ENCODE measurements at regions not wholly inside any gene's neighbourhood (a gene's known extent, or its start where the extent isn't known, plus 50 kb on each side); places are given as distances from the start of the nearest gene placed in this dataset.
"Not testable (repeated sequence)": the region's sequence is repeated elsewhere in the genome, so short reads cannot be mapped to it uniquely, and the experiment has no call there.

DNA sequence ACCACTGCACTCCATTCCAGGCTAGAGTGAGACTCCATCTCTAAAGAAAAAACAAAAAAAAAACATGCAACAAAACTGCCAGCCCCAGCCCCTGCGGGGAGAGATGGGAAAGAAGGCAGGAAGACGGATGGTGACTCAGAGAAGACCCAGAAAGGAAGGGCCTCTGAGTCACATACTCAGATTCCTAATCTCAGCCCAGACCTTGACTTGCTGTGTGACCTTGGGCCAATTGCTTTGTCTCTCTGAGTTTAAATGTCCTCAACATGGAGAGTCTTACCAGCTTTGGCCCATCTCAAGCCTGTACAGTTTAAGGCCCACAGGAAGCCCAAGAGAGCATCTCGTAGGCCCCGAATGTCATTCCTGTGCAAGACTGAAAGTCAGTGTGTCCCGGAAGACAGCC lies 86.5 kb upstream of the LHX1 start:
- no peak for DNase-seq

DNA sequence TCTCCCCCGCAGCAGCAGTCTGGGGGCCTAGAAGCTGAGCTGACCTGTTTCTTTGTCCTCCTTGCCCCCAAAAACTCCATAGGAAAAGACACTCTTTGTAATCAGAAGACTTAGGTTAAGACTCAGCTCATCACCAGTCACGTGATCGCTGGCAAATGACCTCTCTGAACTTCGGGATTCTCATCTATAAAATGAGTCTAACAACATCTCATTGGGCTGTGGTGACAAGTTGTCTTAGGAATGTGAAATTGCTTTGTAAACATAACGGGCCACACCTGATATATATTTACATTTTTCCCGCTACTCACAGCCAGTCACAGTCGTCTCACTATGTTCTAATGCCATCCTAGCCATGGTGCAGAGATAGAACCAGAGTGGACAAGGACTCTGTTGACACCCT lies 86.0 kb upstream of the LHX1 start:
- no peak for DNase-seq

DNA sequence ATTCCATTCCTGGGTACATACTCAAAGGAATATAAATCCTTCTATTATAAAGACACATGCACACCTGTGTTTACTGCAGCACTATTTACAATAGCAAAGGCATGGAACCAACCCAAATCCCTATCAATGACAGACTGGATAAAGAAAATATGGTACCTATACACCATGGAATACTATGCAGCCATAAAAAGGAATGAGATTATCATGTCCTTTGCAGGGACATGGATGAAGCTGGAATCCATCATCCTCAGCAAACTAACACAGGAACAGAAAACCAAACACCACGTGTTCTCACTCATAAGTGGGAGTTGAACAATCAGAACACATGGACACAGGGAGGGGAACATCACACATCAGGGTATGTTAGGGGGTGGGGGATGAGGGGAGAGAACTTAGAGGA lies 84.8 kb upstream of the LHX1 start:
- DNase-seq, result not testable (repeated sequence)

DNA sequence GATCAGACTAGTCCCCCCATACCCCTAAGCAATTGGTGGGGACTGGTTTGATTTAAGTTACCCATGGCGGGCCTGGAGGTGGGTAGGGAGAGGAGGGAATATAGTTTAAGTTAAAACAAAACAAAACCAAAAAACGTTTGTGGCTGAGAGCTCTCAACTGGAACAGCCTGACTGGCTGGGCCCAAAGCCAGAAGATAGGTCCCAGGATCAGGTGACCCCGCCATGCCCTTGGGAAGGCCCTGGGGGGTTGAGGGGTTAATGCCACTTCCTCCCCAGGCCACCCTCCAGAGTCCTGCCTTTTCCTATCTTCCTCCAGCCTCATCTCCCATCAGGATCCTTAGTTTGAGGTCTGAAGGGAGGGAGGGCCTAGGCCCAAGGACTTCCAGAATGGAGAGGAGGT lies 82.3 kb upstream of the LHX1 start:
- no peak for DNase-seq

DNA sequence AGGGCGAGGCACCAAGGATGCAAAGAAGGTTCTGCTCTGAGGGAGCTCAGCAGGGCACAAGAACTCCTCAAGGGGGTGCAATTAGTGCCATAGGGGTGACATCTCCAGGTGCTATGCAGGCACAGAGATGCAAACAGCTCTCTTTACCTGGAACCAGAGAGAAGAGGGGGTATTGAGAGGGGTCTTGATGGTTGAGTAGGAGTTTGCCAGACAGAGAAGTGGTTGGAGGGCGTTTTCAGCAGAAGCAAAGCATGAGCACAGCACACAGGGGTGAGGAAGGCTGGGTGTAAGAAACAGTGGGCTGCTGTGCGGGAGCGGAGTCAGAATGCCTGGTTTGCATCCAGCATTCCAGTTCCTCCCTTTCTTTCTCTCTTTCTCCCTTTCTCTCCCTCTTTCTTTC lies 81.8 kb upstream of the LHX1 start:
- DNase-seq, result no peak

DNA sequence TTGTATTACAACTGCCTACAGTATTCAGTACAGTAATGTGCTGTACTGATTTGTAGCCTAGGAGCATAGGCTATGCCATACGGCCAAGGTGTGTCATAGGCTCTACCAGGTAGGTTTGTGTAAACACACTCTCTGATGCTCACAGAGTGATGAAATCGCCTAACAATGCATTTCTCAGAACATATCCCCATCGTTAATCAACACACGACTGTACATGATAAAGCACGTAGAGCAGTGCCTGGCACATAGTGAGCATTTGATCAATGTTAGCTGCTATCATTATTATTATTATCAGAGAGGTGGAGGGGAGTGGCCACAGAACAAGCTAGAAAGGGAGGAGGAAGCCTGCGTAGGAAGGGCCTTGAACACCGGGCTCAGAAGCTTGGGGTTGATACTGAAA lies 81.1 kb upstream of the LHX1 start:
- DNase-seq, result no peak

DNA sequence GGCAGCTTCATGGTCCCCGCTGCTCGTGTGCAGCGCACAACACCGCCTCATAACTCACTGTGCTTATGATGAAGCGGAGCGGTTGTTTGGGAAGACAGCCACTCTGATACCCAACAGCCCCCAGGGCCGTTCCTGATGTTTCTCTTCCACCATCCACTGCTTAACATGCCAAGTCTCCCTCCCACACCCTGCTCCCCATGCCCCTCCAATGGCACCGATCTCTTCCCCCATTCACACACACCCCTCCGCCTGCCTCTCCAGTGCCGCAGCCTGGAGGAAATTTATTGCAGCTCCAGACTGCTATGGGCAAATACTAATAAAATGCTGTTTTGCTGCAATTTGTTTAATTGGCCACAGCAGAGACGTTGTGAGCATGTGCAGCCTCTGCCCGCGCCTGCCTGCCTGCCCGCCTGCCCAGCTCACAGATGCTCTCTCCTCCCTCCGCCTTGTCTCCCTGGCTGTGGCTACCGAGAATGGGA lies 80.3 kb upstream of the LHX1 start:
- no peak for DNase-seq

DNA sequence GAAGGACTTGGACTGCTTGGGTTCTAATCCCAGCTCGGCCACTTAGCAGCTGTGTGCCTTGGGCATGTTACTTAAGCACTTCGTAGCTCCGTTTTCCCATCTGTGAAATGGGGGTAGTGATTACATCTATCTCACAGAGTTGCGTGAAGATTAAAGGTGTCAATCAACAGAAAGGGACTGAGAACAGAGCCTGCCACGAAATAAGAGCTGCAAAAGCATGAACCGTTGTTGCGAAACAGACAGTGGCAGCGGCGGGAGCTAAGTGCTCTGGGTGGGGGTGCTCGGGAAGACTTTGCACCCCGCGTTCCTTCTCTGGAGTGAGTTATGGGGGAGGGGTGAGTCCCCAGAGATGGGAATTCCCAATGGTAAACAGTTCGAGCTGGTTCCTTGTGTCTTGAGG lies 79.6 kb upstream of the LHX1 start:
- no peak for DNase-seq

DNA sequence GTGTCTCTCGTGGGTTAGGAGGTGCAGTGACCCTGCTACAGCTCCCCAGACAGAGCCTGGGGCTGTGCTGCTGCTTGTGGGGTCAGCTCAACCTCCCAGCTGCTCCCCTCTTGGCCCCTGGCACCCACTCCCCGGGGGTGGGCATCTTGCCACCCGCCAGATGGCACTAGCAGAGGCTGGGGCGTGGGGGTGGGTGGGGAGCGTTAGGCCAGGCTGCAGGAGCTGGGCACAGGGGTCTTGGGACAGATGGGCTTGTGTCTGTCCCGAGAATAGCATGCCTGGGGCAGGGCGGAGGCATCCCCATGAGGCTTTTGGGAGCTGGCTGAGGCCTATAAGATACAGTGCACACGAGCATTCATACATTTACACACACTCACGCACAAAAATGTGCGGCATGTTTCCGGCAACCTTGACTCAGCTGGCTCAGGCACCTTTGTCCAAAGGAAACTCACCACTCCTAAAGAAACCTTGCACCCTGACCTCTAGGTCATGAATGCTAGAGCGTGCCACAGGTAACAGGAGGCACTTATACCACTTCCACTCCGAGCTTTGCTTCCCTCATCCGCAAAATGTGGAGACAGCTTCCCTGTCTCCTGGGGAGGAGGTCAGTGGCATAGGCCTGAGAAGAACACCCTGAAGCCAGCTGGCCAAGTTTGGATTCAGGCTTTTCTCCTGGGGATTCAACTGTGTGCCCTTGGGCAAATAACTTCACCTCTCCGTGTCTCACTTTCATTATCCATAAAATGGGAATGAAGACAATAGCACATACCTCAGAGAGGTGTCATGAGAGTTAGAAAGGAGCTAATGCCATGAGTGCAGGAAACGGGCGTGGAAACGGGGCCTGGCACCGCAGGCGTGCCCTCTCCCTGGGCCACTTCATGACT lies 78.9 kb upstream of the LHX1 start:
- no peak for DNase-seq

DNA sequence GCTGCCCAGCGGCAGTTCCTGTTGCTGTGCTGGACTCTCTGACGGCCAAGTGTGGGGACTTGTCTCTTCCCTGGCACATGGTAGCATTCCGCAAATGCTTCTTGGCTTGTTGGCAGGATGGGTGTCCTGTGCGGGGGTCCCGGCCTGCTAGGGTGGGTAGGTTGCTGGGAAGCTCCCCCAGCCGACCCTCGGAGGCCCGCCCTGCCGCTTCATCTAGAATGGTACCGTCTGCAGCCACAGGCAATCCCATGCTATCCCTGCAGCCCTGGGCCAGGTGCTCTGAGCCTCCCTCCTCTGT lies 78.3 kb upstream of the LHX1 start:
- no peak for DNase-seq

DNA sequence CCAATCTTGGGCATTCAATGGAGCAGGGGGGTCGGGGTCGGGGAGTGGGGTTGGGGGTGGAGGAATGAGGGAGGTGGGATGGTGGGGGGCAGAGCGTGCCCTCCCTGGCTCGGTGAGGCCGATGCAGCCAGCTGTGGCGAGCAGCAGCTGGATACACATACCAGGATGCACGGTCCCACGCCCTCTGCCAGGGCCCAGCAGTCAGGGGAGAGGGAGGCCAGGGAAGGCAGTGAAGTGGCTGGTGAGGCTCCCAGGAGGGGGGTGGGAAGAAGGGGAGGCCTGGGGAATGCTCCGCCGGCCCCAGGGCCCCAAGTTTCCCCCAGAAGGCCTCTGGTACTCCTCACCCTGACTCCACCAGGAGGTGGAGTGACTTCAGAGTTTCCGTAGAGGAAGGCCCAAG lies 77.6 kb upstream of the LHX1 start:
- DNase-seq, result no peak

DNA sequence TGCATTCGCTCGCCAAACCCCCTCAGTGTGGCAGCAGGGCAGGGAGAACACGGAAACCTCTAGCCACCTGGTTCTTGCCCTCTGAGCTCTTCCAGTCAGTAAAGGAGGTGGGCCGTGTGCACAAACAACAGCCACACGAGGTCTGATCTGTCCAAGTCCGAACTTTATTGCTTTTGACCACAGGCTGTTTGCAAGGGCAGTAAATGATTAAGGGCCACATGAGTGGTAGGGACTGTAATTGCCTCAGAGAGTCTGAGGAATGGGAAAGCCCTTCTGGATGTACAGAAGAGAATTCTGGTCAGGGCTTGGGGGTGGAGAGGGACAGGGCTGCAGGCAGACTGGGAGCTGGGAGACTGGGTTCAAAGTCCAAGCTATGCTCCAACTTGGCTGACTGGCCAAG lies 75.7 kb upstream of the LHX1 start:
- no peak for DNase-seq

DNA sequence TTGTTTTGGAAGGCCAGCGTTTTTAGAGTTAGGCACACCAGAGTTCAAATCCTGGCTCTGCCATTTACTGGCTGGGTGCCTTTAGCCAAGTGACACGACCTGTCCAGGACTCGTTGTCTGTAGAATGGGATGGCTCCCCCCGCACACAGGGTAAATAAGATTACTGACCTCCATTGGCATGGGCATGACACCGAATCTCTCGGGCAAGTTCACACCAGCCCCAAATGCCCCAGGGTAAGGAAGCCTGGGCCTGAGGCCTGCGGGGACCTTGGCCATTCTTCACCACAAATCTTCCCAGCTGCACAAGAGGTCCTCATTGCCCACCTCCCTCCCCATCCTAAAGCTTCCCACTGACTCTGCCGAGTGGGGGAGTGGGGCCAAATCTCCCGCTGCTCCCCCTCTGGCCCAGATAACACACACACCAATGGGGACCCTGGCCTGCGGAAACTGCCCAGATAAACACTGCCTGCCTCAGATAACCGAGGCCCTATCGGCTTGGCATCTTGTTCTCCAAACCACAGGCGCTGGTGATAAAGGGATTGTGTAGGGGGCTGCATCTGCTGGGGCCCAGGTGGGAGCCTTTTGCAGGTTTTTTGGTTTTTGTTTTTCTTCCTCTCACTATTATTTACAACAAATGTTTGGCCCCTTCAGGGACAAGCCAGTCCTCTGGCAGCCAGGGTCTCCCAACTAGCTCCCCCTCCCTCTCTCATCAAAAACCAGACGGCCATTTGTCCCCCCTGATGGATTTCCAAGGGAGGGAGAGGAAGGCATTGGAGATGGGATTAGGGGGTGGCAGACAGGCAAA lies 75.0 kb upstream of the LHX1 start:
- DNase-seq, result no peak

DNA sequence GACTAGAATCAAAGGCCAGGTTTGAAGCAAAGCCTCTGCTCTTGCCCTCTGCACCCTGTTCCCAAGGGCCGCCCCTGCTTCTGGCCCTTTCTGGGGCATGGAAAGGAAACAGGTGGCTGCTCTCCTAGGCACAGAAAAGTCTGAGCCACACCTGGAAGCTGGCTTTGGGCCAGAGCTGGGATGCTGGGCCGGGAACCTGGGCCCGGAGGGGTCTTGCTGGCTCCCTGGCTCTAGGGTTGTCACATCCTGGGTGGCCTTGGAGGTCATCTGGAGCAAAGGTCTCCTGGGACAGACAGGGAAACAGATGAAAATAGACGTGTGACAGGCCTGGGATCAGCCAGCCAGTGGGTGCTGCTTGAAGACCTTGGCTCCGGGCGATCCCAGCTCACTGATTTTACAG lies 74.1 kb upstream of the LHX1 start:
- no peak for DNase-seq

DNA sequence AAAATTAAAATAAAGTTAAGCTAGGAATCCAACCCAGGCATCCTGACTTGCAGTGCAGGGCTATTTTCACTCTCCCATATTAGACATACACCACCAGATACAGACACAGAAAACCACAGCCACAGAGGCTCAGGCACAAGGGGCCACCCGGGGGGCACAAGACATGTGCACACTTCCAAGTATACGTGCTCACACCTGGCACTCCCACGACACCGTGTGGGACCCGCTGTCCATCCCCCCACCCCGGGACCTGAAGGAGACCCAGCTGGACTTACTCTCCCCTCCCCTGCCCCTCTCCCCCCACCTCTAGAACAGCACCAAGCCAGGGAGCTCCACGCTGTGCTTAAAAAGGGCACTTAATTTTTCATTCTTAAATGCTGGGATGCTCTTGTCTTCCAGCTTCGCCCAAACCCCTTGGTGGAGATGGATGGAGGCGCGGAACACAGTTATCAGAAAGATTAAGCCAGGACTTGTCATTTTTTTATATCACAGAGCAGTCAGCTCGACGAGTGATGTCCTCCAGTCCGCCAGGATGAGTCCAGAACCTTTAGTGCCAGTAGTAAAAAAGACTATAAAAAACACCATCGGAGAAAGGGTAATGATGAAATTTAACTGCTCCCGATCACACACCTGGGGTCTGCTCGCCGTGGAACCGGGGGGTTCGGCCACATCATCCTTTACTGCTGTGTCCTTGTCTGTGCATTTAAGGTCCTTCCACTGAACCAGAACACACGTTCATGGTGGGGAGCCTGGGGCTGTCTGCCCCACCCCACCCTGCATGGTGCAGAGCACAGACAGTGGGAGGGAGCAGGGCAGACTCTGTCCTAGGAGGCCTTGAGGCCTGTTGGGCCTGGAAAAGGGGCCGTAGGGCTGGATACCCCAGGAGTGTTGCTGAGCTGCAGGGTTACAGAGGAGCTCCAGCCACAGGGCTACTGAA lies 73.3 kb upstream of the LHX1 start:
- no peak for DNase-seq

DNA sequence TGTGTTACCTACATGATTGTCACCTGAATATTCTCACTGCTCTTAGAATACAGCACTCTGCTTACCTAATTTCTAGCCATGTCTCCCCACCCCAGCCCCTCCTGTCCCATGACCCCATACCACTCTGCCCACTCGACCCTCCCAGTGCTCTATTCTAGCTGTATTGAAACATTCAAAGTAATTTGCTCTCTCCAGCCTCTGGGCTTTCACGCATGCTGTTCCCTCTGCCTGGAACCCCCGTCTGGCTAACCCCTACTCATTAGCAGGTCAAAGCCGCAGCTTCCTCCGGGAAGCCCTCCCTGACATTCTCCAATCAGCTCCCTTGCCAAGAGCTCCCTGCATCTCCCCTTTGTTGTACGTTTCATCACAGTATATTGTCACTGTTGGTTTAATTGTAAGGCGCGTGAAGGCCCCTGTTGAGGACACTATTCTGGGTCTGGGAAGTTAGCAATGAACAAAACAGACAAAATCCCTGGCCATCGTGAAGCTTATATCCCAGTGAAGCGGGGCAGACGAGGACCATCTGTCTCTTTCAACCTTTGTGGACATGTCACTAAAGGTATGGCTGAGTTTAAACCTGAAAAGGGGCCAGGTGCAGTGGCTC lies 72.3 kb upstream of the LHX1 start:
- no peak for DNase-seq

DNA sequence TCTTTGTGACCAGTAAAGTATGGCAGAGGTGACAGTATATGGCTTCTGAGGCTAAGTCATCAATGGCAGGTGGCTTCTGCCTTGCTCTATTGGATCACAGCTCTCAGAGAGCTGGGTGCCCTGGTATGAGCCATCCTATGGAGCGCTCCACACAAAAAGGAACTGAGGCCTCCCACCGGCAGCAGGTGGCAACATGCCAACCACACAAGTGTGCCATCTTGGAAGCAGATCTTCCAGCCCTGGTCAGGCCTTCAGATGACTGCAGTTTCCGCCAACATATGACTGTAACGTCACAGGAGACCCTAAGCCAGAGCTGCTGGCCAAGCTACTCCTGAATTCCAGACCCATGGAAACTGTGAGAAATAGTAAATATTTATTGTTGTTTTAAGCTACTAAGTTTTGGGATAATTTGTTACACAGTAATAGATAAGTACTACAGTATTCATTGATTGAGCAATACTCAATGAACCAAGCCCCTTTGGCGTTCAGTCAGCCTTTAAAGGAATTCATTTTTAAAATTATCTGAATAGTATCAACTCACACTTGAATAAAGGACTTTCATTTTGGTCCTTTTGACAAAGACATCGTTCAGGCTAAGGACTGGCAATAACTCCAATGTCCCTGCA lies 69.4 kb upstream of the LHX1 start:
- no peak for DNase-seq

DNA sequence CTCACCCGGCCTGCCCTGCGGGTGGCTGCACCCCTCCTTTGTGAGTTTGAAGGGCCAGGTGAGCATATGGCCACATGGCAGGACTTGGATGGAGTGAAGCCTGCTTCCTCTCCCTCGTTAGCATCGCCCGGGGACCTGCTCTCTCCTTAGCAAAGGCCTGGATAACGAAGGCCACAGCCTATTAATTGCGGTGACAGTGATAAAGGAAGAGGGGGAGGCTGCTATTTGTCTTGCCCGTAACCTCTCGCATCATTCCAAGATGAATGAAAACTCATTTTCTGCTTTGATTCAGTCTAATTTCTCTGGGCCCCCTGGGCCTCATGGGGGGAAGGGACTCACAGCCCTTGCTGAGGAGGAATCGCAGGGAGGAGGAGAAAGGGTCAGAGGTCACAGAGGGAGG lies 68.5 kb upstream of the LHX1 start:
- DNase-seq, result no peak

DNA sequence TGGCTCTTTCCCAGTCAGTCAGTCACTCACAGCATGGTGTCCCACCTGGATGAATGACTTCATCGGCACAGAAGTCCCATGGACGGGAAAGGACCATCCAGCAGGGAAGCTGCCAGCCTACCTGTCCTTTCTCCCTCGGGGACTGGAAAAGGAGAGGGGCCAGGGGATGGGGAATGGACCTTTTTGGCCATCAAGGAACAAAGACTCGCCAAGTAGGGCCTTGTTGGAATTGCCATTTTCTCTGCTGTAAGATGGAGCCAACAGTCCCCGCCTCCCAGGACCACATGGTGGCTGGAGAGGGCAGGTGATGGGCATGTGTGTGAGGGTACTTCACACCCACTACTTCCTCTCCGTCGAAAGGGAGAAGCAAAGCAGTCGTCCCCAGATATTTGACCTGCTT lies 67.8 kb upstream of the LHX1 start:
- DNase-seq, result no peak

DNA sequence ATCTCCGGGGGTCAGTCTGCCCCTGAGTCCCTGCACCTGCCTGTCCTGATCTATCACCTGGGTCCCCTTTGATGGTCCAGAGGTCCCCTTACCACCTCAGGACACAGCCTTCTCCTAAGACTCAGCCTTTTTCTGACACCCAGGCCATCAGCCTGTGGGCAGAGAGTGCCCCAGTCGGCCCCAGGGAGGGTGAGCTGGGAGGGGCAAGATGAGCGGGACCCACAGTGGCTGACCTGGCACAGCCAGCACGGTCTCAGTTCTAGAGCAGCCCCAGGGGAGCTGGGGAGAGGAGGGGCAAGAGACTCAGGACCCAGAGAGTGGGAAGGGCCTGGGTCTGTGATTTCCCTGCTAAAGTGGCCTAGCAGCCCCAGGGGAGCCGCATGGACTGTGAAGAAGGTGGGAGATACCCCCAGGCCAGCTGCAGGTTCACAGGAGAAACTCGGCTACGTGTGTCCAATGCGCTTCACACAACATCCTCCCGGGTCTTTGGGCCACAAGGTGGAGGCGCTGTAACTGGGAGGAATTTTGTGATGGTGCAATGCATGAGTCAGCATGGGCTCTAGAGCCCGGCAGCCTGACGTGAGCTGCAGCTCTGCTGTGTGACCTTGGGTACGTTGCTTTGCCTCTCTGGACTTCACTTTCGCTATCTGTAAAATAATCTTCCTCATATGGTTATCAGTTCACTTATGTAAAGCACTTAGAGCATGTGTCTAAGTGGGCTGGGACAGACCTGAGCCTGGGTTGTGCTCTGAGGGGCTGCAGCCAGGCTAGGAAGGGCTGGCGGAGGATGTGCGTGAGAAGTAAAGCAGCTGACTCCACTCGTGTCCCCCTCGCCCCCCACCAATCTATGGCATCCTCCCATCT lies 67.2 kb upstream of the LHX1 start:
- DNase-seq, result no peak

DNA sequence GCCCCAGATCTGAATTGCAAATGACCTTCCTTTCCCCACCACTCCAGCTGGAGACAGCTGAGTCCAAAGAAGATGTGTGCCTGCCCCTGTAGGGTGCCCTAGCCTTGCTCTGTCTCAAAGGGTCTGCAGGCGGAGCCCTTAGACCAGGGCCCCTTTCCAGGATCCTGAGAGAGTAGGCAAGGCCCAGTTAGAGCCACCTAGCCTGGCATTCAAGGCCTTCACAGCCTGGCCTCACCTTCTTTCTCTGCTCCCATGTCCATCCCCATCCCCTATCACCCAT lies 66.6 kb upstream of the LHX1 start:
- DNase-seq, result no peak
